NCI-H1092 treated with DMSO at 0.1 percent for 48 hours (cell line): ENCODE measurements at regions not wholly inside any gene's neighbourhood (a gene's known extent, or its start where the extent isn't known, plus 50 kb on each side); places are given as distances from the start of the nearest gene placed in this dataset.
"Not testable (repeated sequence)": the region's sequence is repeated elsewhere in the genome, so short reads cannot be mapped to it uniquely, and the experiment has no call there.

Experiments used
- DNase-seq: peaks from one replicate; lab custom pipeline; 2025; lab: John Stamatoyannopoulos, UW

GRCh38 chr20:16864069-16864468 is 115.9 kb downstream of the OTOR start:
- no peak for DNase-seq

GRCh38 chr20:16864963-16865362 is 116.8 kb downstream of the OTOR start:
- no peak for DNase-seq

- DNase-seq: peak; percentile 13
These were observed 117.2 kb downstream of the OTOR start for GRCh38 chr20:16865406-16865805.

- not testable (repeated sequence) for DNase-seq
These were observed 125.0 kb downstream of the OTOR start for GRCh38 chr20:16873124-16873523.

- no peak for DNase-seq
These were observed 128.9 kb downstream of the OTOR start for GRCh38 chr20:16877053-16877554.

GRCh38 chr20:16885746-16886145 is 137.6 kb downstream of the OTOR start:
- no peak for DNase-seq

GRCh38 chr20:16898433-16898832 is 150.3 kb downstream of the OTOR start:
- DNase-seq: no peak

- DNase-seq: no peak
These were observed 154.5 kb downstream of the OTOR start for GRCh38 chr20:16902662-16903061.

- no peak for DNase-seq
These were observed 156.6 kb downstream of the OTOR start for GRCh38 chr20:16904751-16905150.

GRCh38 chr20:16914277-16914676 is 166.1 kb downstream of the OTOR start:
- no peak for DNase-seq

- no peak for DNase-seq
These were observed 168.0 kb downstream of the OTOR start for GRCh38 chr20:16916165-16916564.

- no peak for DNase-seq
These were observed 169.5 kb downstream of the OTOR start for GRCh38 chr20:16917636-16918035.

GRCh38 chr20:16918366-16918765 is 170.2 kb downstream of the OTOR start:
- DNase-seq: no peak

GRCh38 chr20:16919841-16920240 is 171.7 kb downstream of the OTOR start:
- DNase-seq: no peak

- no peak for DNase-seq
These were observed 174.7 kb downstream of the OTOR start for GRCh38 chr20:16922834-16923233.

GRCh38 chr20:16926626-16927430 is 178.7 kb downstream of the OTOR start:
- DNase-seq: peak; percentile 84

- no peak for DNase-seq
These were observed 181.6 kb downstream of the OTOR start for GRCh38 chr20:16929756-16930155.

GRCh38 chr20:16930656-16931055 is 182.5 kb downstream of the OTOR start:
- DNase-seq: no peak

- DNase-seq: no peak
These were observed 190.9 kb downstream of the OTOR start for GRCh38 chr20:16939051-16939450.

- DNase-seq: no peak
These were observed 192.5 kb downstream of the OTOR start for GRCh38 chr20:16940701-16941100.

- no peak for DNase-seq
These were observed 193.9 kb downstream of the OTOR start for GRCh38 chr20:16942051-16942450.

- DNase-seq: no peak
These were observed 194.6 kb downstream of the OTOR start for GRCh38 chr20:16942756-16943155.

GRCh38 chr20:16944745-16945144 is 196.6 kb downstream of the OTOR start:
- no peak for DNase-seq

GRCh38 chr20:16945619-16946018 is 197.5 kb downstream of the OTOR start:
- no peak for DNase-seq
